Large intestine (tissue), 3 donors: ENCODE measurements at regions not wholly inside any gene's neighbourhood (a gene's known extent, or its start where the extent isn't known, plus 50 kb on each side); places are given as distances from the start of the nearest gene placed in this dataset.

Experiments
- DNase-seq, 2 donors: peaks; one replicate each; pipeline versions ENCODE4 v3.0.0 to v3.0.0-alpha.2; 2013
- H3K27ac ChIP-seq: one replicate; pipeline ENCODE4 v1.5.1; 2013; ENCODE audit warnings: low read length
- H3K27me3 ChIP-seq: 2 replicates; pipeline ENCODE4 v1.6.1; 2013; ENCODE audit warnings: low read length; ENCODE audit not compliant: control insufficient read depth, insufficient read depth
- H3K36me3 ChIP-seq: 2 replicates; pipeline ENCODE4 v1.6.1; 2013; ENCODE audit warnings: low read length; ENCODE audit not compliant: control insufficient read depth, insufficient read depth
- H3K4me1 ChIP-seq: one replicate; pipeline ENCODE4 v1.6.1; 2013; ENCODE audit warnings: low read length; ENCODE audit not compliant: control insufficient read depth, insufficient read depth
- H3K4me3 ChIP-seq: one replicate; pipeline ENCODE4 v1.5.1; 2013; ENCODE audit warnings: low read length
- H3K9me3 ChIP-seq: one replicate; pipeline ENCODE4 v1.6.1; 2013; ENCODE audit warnings: mild to moderate bottlenecking, low read depth, low read length, moderate library complexity; ENCODE audit not compliant: control insufficient read depth
- WGBS: methylation state at CpG from one replicate; pipeline ENCODE4 v1.1.5; 2013; ENCODE audit warnings: low lambda C conversion rate; ENCODE audit not compliant: insufficient coverage; 5-methylcytosine and 5-hydroxymethylcytosine counted together

DNA sequence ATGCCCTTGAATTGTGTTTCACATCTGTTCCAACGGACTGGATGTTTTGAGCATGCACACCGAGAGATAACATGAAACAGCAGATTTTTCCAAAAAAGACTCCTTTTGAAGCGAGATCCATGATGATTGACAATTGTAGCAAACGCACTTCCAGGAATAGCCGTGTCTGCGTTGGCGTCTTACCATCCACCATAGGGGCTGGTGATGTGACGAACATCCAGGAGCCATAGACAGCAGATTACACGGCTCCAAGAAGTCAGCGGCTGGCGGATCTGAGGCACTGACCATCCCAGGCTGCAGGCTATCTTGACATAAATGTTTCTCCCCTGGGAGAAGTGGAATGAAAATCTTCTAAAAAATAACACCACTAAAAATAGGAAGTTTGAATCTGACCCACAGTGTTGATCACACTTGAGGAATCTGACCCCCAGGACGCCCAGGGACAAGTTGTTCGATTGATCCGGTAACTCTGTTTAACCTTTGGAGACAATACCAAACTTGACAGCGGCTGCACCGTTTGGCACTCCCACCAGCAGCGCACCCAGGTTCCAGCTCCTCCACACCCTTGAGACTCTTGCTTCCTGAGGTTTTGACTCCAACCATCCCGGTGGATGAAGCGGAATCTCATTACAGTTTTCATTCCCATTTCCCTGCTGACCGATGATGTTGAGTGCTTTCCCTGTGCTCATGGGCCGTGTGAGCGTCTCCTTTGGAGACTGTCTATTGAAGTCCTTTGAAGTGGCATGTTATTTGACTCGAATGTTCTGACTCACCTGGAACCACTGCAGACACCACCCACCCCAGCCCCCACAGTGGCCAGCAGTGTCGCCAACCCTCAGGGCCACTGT lies 140.0 kb upstream of the GPC1 start:
- H3K27ac ChIP-seq = no peak overlapping the region
- no peaks in the 10 kb centered on the region for H3K36me3 ChIP-seq
- H3K4me1 ChIP-seq = no peaks in the 10 kb centered on the region
- WGBS = no CpG with 5 or more reads among the region's 24 CpGs
- no peak overlapping the region for H3K4me3 ChIP-seq
- no peaks in the 10 kb centered on the region for H3K9me3 ChIP-seq
- H3K27me3 ChIP-seq = no peaks in the 10 kb centered on the region
- DNase-seq = no peak

GRCh38 chr2:240296104-240296406 lies 139.4 kb upstream of the GPC1 start:
- Histone ChIP-seq H3K36me3 (no peaks in the 10 kb centered on the region), H3K4me3 (no peak overlapping the region), H3K27ac (no peak overlapping the region), H3K27me3 (no peaks in the 10 kb centered on the region), H3K9me3 (no peaks in the 10 kb centered on the region), H3K4me1 (no peaks in the 10 kb centered on the region)
- no peak for DNase-seq
- WGBS = no CpG with 5 or more reads among the region's 11 CpGs

- no CpG with 5 or more reads among the region's 16 CpGs for WGBS
- DNase-seq = no peak
Measured at GRCh38 chr2:240296476-240297255, 138.8 kb upstream of the GPC1 start.

DNA sequence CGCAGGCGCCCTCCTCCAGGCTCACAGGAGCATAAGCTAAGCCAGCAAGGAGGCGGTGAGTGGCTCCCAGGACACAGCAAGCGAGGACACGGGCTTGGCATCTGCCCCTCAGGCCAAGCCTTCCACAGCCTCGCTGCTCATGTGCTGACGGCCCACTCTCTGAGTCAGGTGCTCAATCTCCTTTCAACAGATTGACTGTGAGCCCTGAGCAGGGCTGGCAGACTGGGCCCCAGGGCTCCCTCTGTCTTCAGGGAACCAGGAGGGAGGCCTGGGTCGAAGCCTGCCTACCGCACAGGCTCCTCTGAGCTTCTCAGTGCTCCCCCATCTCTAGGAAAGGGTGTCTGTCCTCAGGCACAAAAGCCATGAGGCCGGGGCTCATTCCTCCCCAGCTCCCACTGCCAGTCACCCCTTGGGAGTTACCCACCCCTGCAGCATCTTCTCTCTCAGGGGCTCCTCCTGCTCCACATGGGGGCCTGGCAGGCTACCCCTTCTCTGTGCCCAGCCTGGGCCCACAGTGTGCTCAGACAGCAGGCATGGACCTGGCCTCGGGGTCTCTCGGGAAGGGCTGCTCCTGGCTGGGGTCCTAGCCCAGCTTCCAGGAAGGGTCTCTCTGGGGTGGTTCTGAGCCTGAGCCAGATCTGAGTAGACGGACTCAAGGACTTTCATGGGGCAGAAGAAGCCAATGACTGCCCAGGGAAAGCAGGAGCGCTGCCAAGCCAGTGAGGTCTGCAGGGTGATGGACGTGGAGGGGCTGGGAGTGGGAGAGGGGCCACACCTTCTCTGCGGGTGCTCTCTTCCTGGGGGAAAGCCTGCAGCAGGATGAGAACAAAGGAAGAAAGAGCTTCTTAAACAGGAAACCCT lies 138.0 kb upstream of the GPC1 start:
- WGBS = no CpG with 5 or more reads among the region's 16 CpGs
- no peaks in the 10 kb centered on the region for H3K36me3 ChIP-seq
- DNase-seq = no peak
- no peak overlapping the region for H3K27ac ChIP-seq
- H3K4me3 ChIP-seq = no peak overlapping the region
- H3K27me3 ChIP-seq = no peaks in the 10 kb centered on the region
- no peaks in the 10 kb centered on the region for H3K9me3 ChIP-seq
- H3K4me1 ChIP-seq = no peaks in the 10 kb centered on the region

More at GRCh38 chr2:240296476-240297255, 138.8 kb upstream of the GPC1 start:
- Histone ChIP-seq H3K27ac (no peak overlapping the region), H3K9me3 (no peaks in the 10 kb centered on the region), H3K4me1 (no peaks in the 10 kb centered on the region), H3K36me3 (no peaks in the 10 kb centered on the region), H3K4me3 (no peak overlapping the region), H3K27me3 (no peaks in the 10 kb centered on the region)

GRCh38 chr2:240298117-240298790 lies 137.2 kb upstream of the GPC1 start:
- H3K36me3 ChIP-seq = no peaks in the 10 kb centered on the region
- no peaks in the 10 kb centered on the region for H3K27me3 ChIP-seq
- no peaks in the 10 kb centered on the region for H3K9me3 ChIP-seq
- no CpG with 5 or more reads among the region's 11 CpGs for WGBS
- peak in 1 of 2 donors; percentile 16 for DNase-seq
- no peak overlapping the region for H3K4me3 ChIP-seq
- H3K27ac ChIP-seq = no peak overlapping the region
- H3K4me1 ChIP-seq = no peaks in the 10 kb centered on the region

- DNase-seq = no peak
- Histone ChIP-seq H3K27ac (no peak overlapping the region), H3K4me3 (no peak overlapping the region), H3K27me3 (no peaks in the 10 kb centered on the region), H3K4me1 (no peaks in the 10 kb centered on the region), H3K9me3 (no peaks in the 10 kb centered on the region), H3K36me3 (no peaks in the 10 kb centered on the region)
- 80% methylated on average over 1 of the region's 18 CpGs for WGBS
Measured at GRCh38 chr2:240298803-240299709, 136.4 kb upstream of the GPC1 start.

DNA sequence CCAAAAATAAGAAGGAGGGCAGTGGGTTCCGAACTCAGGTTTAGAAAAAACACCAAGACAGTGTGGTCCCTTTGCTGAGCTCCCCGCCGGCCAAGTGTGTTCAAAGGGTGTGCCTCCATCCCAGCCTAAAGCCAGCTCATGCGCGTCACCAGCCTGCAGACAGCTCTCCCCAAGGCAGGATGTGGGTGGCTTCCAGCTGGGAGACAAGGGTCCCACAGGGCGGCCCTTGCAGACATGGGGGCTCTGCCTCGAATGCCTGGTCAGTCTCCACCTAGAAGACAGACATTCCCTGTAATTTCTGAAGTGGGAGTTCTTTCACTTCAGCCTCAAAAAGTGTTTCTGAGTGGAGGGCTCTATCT lies 135.8 kb upstream of the GPC1 start:
- DNase-seq = no peak
- H3K9me3 ChIP-seq = no peaks in the 10 kb centered on the region
- H3K36me3 ChIP-seq = no peaks in the 10 kb centered on the region
- H3K4me3 ChIP-seq = no peak overlapping the region
- H3K27me3 ChIP-seq = no peaks in the 10 kb centered on the region
- H3K4me1 ChIP-seq = no peaks in the 10 kb centered on the region
- H3K27ac ChIP-seq = no peak overlapping the region
- WGBS = no CpG with 5 or more reads among the region's 7 CpGs

DNA sequence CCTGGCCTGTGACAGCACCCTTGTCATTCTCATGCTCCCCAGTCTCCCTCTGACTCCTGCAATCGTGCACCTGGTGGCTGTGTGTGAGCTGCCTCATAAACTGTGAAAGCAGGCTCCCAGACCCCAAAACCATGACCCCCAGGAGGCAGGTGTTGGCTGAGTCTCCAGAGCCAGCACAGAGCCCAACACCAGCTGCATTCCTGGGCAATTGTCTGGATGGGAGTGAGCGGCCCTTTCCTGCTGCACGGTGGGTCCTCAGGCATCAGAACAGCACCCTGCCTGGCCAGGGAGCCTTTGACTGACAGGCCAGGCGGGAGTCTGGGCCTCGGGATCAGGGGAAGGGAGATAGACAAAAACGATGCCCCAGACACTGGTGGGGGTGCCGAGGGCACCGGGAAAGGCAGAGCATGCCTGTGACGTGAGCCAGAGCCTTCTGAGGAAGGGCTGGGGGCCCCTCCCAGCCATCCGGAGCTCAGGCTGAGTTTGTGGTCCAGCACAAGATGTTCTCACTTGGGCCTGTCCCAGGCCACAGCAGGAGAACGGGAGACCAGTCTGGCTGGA lies 135.1 kb upstream of the GPC1 start:
- Histone ChIP-seq H3K36me3 (no peaks in the 10 kb centered on the region), H3K9me3 (no peaks in the 10 kb centered on the region), H3K4me1 (no peaks in the 10 kb centered on the region), H3K27me3 (no peaks in the 10 kb centered on the region), H3K27ac (no peak overlapping the region), H3K4me3 (no peak overlapping the region)
- WGBS = no CpG with 5 or more reads among the region's 11 CpGs
- DNase-seq = no peak

DNA sequence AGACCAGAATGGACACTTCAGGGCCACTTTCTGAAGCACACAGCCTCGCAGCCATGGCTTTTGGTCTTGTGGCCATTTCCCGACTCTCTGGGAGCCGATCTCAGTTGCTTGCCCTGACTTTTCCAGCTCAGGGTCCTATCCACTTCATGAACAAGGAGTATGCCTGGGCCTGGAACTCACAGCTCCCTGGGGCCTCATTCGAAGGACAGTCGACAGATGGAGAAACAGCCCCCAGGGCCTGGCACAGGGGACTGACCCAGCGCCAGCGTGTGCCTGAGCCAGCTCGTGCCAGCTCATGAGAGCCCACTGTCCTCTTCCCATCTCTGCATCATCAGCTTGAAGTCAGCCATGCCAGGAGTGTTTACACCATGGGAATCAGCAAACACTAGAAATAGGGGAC lies 134.6 kb upstream of the GPC1 start:
- Histone ChIP-seq H3K36me3 (no peaks in the 10 kb centered on the region), H3K9me3 (no peaks in the 10 kb centered on the region), H3K4me3 (no peak overlapping the region), H3K27me3 (no peaks in the 10 kb centered on the region), H3K4me1 (no peaks in the 10 kb centered on the region), H3K27ac (no peak overlapping the region)
- no CpG with 5 or more reads among the region's 8 CpGs for WGBS
- no peak for DNase-seq
